HepG2 (cell line): ENCODE measurements at regions not wholly inside any gene's neighbourhood (a gene's known extent, or its start where the extent isn't known, plus 50 kb on each side); places are given as distances from the start of the nearest gene placed in this dataset.

Source experiments
- ATAC-seq: fragments of 200-7000 bp; cut with Tn5 transposase; 3 replicates; pipeline ENCODE4 v1.9.1; 2020; ENCODE audit warnings: mild to moderate bottlenecking, moderate library complexity
- BruUV-seq: library from RNA; stranded (reverse); fragments of 400-500 nt; replicated peaks from 2 replicates; lab custom pipeline; 2021; lab: Mats Ljungman, UMichigan
- CTCF ChIA-PET: fragments of 300-600 bp; formaldehyde crosslinking; extraction: SDS; loops from one replicate; lab custom pipeline; 2021; ENCODE audit warnings: low total read pairs, inconsistent platforms, low intra/inter-chr PET ratio; lab: Yijun Ruan, JAX
- POLR2A ChIA-PET: fragments of 350-600 bp; sonication (Branson Sonifier 250); formaldehyde crosslinking; loops from one replicate; lab custom pipeline; 2020; ENCODE audit warnings: antibody characterized with exemption, inconsistent platforms; lab: Yijun Ruan, JAX
- DNase-seq: peaks from one replicate; pipeline ENCODE4 v3.0.0-alpha.2; 2015; ENCODE audit warnings: low spot score
- FAIRE-seq: peaks from 3 replicates; lab custom pipeline; 2011; peaks lifted over from hg19 to GRCh38; lab: Jason Lieb, UNC
- H2AFZ ChIP-seq: one replicate; pipeline ENCODE4 v1.6.1; 2011; ENCODE audit warnings: low read length, inconsistent platforms
- H3K27ac ChIP-seq: fragments of 300-600 bp; 3 replicates; pipeline ENCODE4 v1.8.0; 2011; ENCODE audit warnings: mixed run types, mild to moderate bottlenecking, mixed read lengths, low read length, inconsistent platforms; ENCODE audit not compliant: insufficient read depth; ENCODE audit errors: extremely low read length
- H3K27me3 ChIP-seq, 2 experiments: fragments of 200-600 bp in 1 of 2; 2 replicates in 1 of 2; 3 replicates in 1 of 2; pipeline versions ENCODE4 v1.6.0 to v1.8.0; 2011; ENCODE audit warnings: low read length in 2 of 2, mild to moderate bottlenecking in 2 of 2, moderate library complexity in 2 of 2, inconsistent platforms in 1 of 2; ENCODE audit not compliant: insufficient read depth in 2 of 2, control insufficient read depth in 1 of 2
- H3K36me3 ChIP-seq, 2 experiments: fragments of 200-600 bp in 1 of 2; replicated peaks in 1 of 2; 2 replicates in 1 of 2; 3 replicates in 1 of 2; pipeline versions ENCODE4 v1.5.1 to v1.8.0; 2011; ENCODE audit warnings: low read length in 2 of 2, inconsistent platforms in 1 of 2; ENCODE audit not compliant: insufficient read depth in 2 of 2, control insufficient read depth in 1 of 2
- H3K4me1 ChIP-seq: 2 replicates; pipeline ENCODE4 v1.5.1; 2012; ENCODE audit warnings: low read length, inconsistent platforms; ENCODE audit not compliant: insufficient read depth
- H3K4me2 ChIP-seq: 2 replicates; pipeline ENCODE4 v1.6.0; 2011; ENCODE audit warnings: low read depth, low read length, inconsistent platforms
- H3K4me3 ChIP-seq, 3 experiments: fragments of 200-600 bp in 1 of 3; sonication (generic), shearing (Covaris generic) in 1 of 3; replicated peaks in 1 of 3; 2 replicates each; pipeline ENCODE4 v1.5.1; 2011 to 2016; ENCODE audit warnings: low read length in 3 of 3, inconsistent platforms in 2 of 3, low read depth in 2 of 3, mild to moderate bottlenecking in 2 of 3, control low read depth in 1 of 3, mixed read lengths in 1 of 3; ENCODE audit not compliant: insufficient read depth in 1 of 3
- H3K79me2 ChIP-seq: one replicate; pipeline ENCODE4 v1.6.1; 2011; ENCODE audit warnings: low read length, inconsistent platforms; ENCODE audit not compliant: insufficient read depth
- H3K9ac ChIP-seq: 2 replicates; pipeline ENCODE4 v1.6.0; 2011; ENCODE audit warnings: mild to moderate bottlenecking, low read depth, low read length, inconsistent platforms; ENCODE audit not compliant: insufficient read depth
- H3K9me3 ChIP-seq: 2 replicates; pipeline ENCODE4 v1.5.1; 2012; ENCODE audit warnings: mild to moderate bottlenecking, low read length
- H4K20me1 ChIP-seq: 2 replicates; pipeline ENCODE4 v1.6.0; 2011; ENCODE audit warnings: inconsistent platforms, mild to moderate bottlenecking, low read length, moderate library complexity; ENCODE audit not compliant: insufficient read depth
- ATF6 ChIP-seq: sonication (generic); formaldehyde crosslinking; conservative IDR thresholded peaks from 2 replicates; pipeline ENCODE4 v1.4.0; 2020; ENCODE audit warnings: missing genetic modification reagents
- GMEB2 ChIP-seq: IDR thresholded peaks from 2 replicates; pipeline ENCODE4 v1.6.1; 2016; ENCODE audit warnings: missing biosample characterization, missing genetic modification reagents, low read depth
- U2AF2 ChIP-seq: fragments of 200-400 bp; formaldehyde crosslinking; IDR thresholded peaks from 2 replicates; pipeline ENCODE4 v1.6.1; 2017; ENCODE audit warnings: low read depth, mild to moderate bottlenecking, low read length
- WGBS: methylation state at CpG from one replicate; pipeline ENCODE4 v1.1.6; 2017; ENCODE audit warnings: low lambda C conversion rate; 5-methylcytosine and 5-hydroxymethylcytosine counted together
- in situ Hi-C: cut with HindIII; loops from 2 replicates; pipeline ENCODE4 v1.10.0; 2017; ENCODE audit warnings: low pct_unique_long_range_greater_than_20kb; ENCODE audit not compliant: extremely low pct_ligation_motif_present
- intact Hi-C: fragments of 100-400 bp; cut with micrococcal nuclease; formaldehyde crosslinking; loops from one replicate; pipeline ENCODE4 v1.10.0; 2022; ENCODE audit not compliant: unreplicated experiment
- TF ChIP-seq, protein P1 (sequence below): fragments of 450-650 bp; IDR thresholded peaks from 2 replicates; pipeline ENCODE4 v1.6.1; 2016

DNA sequence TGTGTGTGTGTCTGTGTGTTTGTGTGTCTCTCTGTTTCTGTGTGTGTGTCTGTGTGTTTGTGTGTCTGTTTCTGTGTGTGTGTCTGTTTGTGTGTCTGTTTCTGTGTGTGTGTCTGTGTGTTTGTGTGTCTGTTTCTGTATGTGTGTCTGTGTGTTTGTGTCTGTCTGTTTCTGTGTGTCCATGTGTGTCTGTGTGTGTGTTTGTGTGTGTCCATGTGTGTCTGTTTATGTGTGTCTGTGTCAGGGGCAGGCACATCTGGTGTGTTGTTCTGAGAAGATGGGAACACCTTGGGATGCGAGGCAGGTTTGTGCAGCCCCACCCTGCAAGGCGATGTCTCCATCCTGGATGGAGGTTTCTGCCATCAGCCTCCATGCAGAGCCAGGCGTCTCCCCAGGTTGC, 275.8 kb upstream of the SOX1 start:
- BruUV-seq: no TSS peak
- Histone ChIP-seq H3K79me2 (no peaks in the 10 kb centered on the region), H3K36me3 (no peaks in the 10 kb centered on the region), H3K4me1 (no peaks in the 10 kb centered on the region), H3K4me2 (no peak overlapping the region), H4K20me1 (no peaks in the 10 kb centered on the region), H3K27me3 (peaks cover 0 to 10% of the 10 kb centered on the region in 2 experiments; a peak in 1 of 5 replicates), H3K27ac (no peak overlapping the region), H3K9ac (no peak overlapping the region), H3K4me3 (no peak overlapping the region), H3K9me3 (no peaks in the 10 kb centered on the region), H2AFZ (no peak overlapping the region)
- no peak for TF ChIP-seq U2AF2
- TF ChIP-seq ATF6 (CRISPR knock-in tag): no peak
- TF ChIP-seq GMEB2 (CRISPR knock-in tag): no peak
- TF ChIP-seq, protein P1, sequence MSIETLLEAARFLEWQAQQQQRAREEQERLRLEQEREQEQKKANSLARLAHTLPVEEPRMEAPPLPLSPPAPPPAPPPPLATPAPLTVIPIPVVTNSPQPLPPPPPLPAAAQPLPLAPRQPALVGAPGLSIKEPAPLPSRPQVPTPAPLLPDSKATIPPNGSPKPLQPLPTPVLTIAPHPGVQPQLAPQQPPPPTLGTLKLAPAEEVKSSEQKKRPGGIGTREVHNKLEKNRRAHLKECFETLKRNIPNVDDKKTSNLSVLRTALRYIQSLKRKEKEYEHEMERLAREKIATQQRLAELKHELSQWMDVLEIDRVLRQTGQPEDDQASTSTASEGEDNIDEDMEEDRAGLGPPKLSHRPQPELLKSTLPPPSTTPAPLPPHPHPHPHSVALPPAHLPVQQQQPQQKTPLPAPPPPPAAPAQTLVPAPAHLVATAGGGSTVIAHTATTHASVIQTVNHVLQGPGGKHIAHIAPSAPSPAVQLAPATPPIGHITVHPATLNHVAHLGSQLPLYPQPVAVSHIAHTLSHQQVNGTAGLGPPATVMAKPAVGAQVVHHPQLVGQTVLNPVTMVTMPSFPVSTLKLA: peak; percentile 95
- CTCF ChIA-PET: no interaction called here
- in situ Hi-C loops (no loop called here), intact Hi-C loops (no loop called here)
- POLR2A ChIA-PET: no interaction called here
- no peak for ATAC-seq
- 28% methylated on average over 3 of the region's 3 CpGs for WGBS
- DNase-seq: no peak
- FAIRE-seq: no peak
